ENCODE measurements at regions not wholly inside any gene's neighbourhood (a gene's known extent, or its start where the extent isn't known, plus 50 kb on each side); places are given as distances from the start of the nearest gene placed in this dataset.

GRCh38 chrX:150143721-150144440, 205.6 kb upstream of the EOLA2 start:
- no peak for DNase-seq

- DNase-seq: no peak
These were observed 208.1 kb upstream of the EOLA2 start for GRCh38 chrX:150146271-150146896.

- DNase-seq: no peak
These were observed 210.7 kb upstream of the EOLA2 start for GRCh38 chrX:150148749-150149672.

- no peak for DNase-seq
These were observed 211.9 kb upstream of the EOLA2 start for GRCh38 chrX:150150076-150150779.

GRCh38 chrX:150150780-150151125, 212.4 kb upstream of the MAMLD1 start:
- no peak for DNase-seq

GRCh38 chrX:150152036-150152435, 211.1 kb upstream of the MAMLD1 start:
- no peak for DNase-seq

- DNase-seq: no peak
These were observed 210.6 kb upstream of the MAMLD1 start for GRCh38 chrX:150152546-150152945.

GRCh38 chrX:150155436-150156035, 207.6 kb upstream of the MAMLD1 start:
- DNase-seq: no peak

- DNase-seq: no peak
These were observed 206.5 kb upstream of the MAMLD1 start for GRCh38 chrX:150156615-150157014.

- DNase-seq: no peak
These were observed 205.8 kb upstream of the MAMLD1 start for GRCh38 chrX:150157291-150157690.

GRCh38 chrX:150158554-150159332, 204.4 kb upstream of the MAMLD1 start:
- DNase-seq: no peak

- no peak for DNase-seq
These were observed 203.6 kb upstream of the MAMLD1 start for GRCh38 chrX:150159537-150159936.

- no peak for DNase-seq
These were observed 202.5 kb upstream of the MAMLD1 start for GRCh38 chrX:150160656-150161055.

- no peak for DNase-seq
These were observed 201.9 kb upstream of the MAMLD1 start for GRCh38 chrX:150161193-150161592.

- no peak for DNase-seq
These were observed 201.0 kb upstream of the MAMLD1 start for GRCh38 chrX:150162141-150162540.

- no peak for DNase-seq
These were observed 199.7 kb upstream of the MAMLD1 start for GRCh38 chrX:150163221-150163930.

- no peak for DNase-seq
These were observed 199.0 kb upstream of the MAMLD1 start for GRCh38 chrX:150163956-150164726.

- DNase-seq: no peak
These were observed 198.0 kb upstream of the MAMLD1 start for GRCh38 chrX:150164971-150165600.

GRCh38 chrX:150165776-150166610, 197.1 kb upstream of the MAMLD1 start:
- DNase-seq: no peak

All from stimulated activated CD4-positive, alpha-beta T cell treated with anti-CD3 and anti-CD28 coated beads, Interleukin-4, amount 100 ng/mL, for 24 hours (primary cell).